DOHH2 (cell line): ENCODE measurements at regions not wholly inside any gene's neighbourhood (a gene's known extent, or its start where the extent isn't known, plus 50 kb on each side); places are given as distances from the start of the nearest gene placed in this dataset.

Experiments
- H3F3A ChIP-seq: fragments of 200-600 bp; sonication (generic), shearing (Covaris generic); 2 replicates; pipeline ENCODE4 v1.6.0; 2016; ENCODE audit warnings: antibody characterized with exemption, mild to moderate bottlenecking; ENCODE audit not compliant: control insufficient read depth, insufficient read depth
- H3K27ac ChIP-seq: fragments of 200-600 bp; sonication (generic); 2 replicates; pipeline ENCODE4 v1.5.1; 2014; ENCODE audit warnings: low read depth, mild to moderate bottlenecking, low read length, moderate library complexity
- H3K27me3 ChIP-seq: fragments of 200-600 bp; sonication (generic); 2 replicates; pipeline ENCODE4 v1.6.1; 2014; ENCODE audit warnings: mild to moderate bottlenecking, low read length, mixed read lengths; ENCODE audit not compliant: control insufficient read depth
- H3K36me3 ChIP-seq: fragments of 200-600 bp; sonication (generic); 2 replicates; pipeline ENCODE4 v1.6.1; 2014; ENCODE audit warnings: mild to moderate bottlenecking, low read length, moderate library complexity, mixed read lengths; ENCODE audit not compliant: control insufficient read depth
- H3K4me1 ChIP-seq: fragments of 200-600 bp; sonication (generic); 2 replicates; pipeline ENCODE4 v1.6.1; 2014; ENCODE audit warnings: mild to moderate bottlenecking, low read length, mixed read lengths; ENCODE audit not compliant: control insufficient read depth
- H3K4me2 ChIP-seq: fragments of 200-600 bp; sonication (generic); 2 replicates; pipeline ENCODE4 v1.6.0; 2014; ENCODE audit warnings: mild to moderate bottlenecking, low read length, moderate library complexity
- H3K4me3 ChIP-seq: fragments of 200-600 bp; sonication (generic); 2 replicates; pipeline ENCODE4 v1.5.1; 2014; ENCODE audit warnings: mild to moderate bottlenecking, low read length, mixed read lengths
- H3K79me2 ChIP-seq: fragments of 200-600 bp; sonication (generic); 2 replicates; pipeline ENCODE4 v1.6.1; 2014; ENCODE audit warnings: mild to moderate bottlenecking, low read length, mixed read lengths; ENCODE audit not compliant: control insufficient read depth
- H3K9me2 ChIP-seq: fragments of 200-600 bp; sonication (generic); replicated peaks from 2 replicates; pipeline ENCODE4 v1.6.1; 2014; ENCODE audit warnings: mild to moderate bottlenecking, low read length, mixed read lengths; ENCODE audit not compliant: control insufficient read depth
- H3K9me3 ChIP-seq: fragments of 200-600 bp; sonication (generic); 2 replicates; pipeline ENCODE4 v1.6.1; 2014; ENCODE audit warnings: antibody characterized with exemption, low read length, mixed read lengths; ENCODE audit not compliant: control insufficient read depth, insufficient read depth
- H4K20me1 ChIP-seq: fragments of 200-600 bp; sonication (generic); 2 replicates; pipeline ENCODE4 v1.6.0; 2014; ENCODE audit warnings: low read depth, mild to moderate bottlenecking, antibody characterized with exemption, low read length, moderate library complexity; ENCODE audit not compliant: control insufficient read depth, insufficient read depth
- EZH2phosphoT487 ChIP-seq: fragments of 200-600 bp; sonication (generic); IDR thresholded peaks from 2 replicates; pipeline ENCODE4 v1.6.1; 2017; ENCODE audit warnings: borderline replicate concordance, mild to moderate bottlenecking, antibody characterized with exemption, low read length, moderate library complexity, mixed read lengths
- TF ChIP-seq, protein P1 (sequence below): fragments of 200-600 bp; sonication (generic); IDR thresholded peaks from one replicate; pipeline ENCODE4 v1.5.1; 2014; ENCODE audit warnings: antibody characterized with exemption, mild to moderate bottlenecking, low read depth, low read length; ENCODE audit not compliant: poor library complexity, severe bottlenecking

DNA sequence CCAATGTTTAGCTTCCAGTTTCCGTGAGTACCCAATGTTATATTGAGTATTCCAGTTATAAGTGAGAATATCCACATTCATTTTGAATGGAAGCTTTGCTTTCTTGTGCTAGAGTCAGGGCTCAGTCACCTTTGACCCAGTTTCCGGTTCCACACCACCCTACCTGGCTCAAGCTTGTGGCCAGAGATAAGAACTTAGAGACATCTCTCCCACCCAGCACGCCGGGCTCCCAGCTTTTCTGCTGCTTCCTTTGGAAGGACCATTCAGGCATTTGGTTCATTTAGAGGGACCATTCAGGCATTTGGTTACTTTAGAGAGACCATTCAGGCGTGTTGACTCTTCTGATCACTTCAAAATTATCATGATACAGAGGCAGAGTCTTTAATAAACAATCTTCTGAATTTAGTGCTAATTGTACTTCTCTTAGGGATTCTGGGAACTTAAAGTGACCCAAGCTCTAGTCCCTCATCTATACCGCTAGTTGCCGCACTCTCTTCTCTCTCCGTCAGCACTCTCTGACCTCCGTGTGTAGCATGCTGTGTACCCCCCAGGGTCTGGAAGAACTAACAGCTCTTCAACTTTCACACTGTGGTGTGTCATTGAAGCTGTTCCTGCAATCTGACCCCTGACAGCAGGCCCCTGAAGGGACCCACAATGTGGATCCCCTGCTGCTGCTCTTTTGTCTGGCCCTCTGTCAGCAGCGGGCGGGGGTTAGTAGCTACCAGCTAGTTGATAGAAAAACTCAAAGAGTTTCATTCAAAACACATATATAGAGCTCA lies 943.1 kb downstream of the ARAP2 start:
- H3K4me2 ChIP-seq, result no peak overlapping the region

DNA sequence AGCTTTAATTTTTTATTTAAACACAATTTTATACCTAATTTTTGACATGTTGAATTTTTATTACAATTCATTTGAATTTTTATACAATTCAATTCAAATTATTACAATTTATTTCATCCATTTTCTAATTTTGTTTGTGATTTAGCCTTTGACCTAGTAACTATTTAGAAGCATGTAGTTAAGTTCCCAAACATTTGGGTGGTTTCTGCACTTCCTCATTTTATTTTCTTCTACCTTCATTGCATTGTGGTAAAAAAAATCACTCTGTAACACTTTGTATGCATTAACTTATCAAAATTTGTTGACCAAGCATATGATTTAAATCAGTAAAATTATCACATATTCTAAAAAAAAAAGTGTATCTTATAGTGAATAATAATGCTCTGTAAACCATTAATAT lies 928.9 kb downstream of the ARAP2 start:
- Histone ChIP-seq H3K36me3 (no peaks in the 10 kb centered on the region), H3K27ac (no peak overlapping the region), H3K4me2 (no peak overlapping the region), H3K9me2 (no peaks in the 10 kb centered on the region), H3K79me2 (no peaks in the 10 kb centered on the region), H3K4me3 (no peak overlapping the region), H3F3A (no peaks in the 10 kb centered on the region), H3K27me3 (no peaks in the 10 kb centered on the region), H4K20me1 (no peaks in the 10 kb centered on the region), H3K4me1 (no peaks in the 10 kb centered on the region), H3K9me3 (no peaks in the 10 kb centered on the region)
- no peak for TF ChIP-seq EZH2phosphoT487
- TF ChIP-seq, protein P1, sequence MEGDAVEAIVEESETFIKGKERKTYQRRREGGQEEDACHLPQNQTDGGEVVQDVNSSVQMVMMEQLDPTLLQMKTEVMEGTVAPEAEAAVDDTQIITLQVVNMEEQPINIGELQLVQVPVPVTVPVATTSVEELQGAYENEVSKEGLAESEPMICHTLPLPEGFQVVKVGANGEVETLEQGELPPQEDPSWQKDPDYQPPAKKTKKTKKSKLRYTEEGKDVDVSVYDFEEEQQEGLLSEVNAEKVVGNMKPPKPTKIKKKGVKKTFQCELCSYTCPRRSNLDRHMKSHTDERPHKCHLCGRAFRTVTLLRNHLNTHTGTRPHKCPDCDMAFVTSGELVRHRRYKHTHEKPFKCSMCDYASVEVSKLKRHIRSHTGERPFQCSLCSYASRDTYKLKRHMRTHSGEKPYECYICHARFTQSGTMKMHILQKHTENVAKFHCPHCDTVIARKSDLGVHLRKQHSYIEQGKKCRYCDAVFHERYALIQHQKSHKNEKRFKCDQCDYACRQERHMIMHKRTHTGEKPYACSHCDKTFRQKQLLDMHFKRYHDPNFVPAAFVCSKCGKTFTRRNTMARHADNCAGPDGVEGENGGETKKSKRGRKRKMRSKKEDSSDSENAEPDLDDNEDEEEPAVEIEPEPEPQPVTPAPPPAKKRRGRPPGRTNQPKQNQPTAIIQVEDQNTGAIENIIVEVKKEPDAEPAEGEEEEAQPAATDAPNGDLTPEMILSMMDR, result no peak

More for the DNA sequence above, 943.1 kb downstream of the ARAP2 start:
- Histone ChIP-seq H3K4me1 (no peaks in the 10 kb centered on the region), H3K4me3 (no peak overlapping the region), H3K27ac (no peak overlapping the region), H3K9me2 (no peaks in the 10 kb centered on the region), H4K20me1 (no peaks in the 10 kb centered on the region), H3K9me3 (no peaks in the 10 kb centered on the region), H3F3A (no peaks in the 10 kb centered on the region), H3K36me3 (no peaks in the 10 kb centered on the region), H3K79me2 (no peaks in the 10 kb centered on the region), H3K27me3 (no peaks in the 10 kb centered on the region)
- TF ChIP-seq, protein P1, result no peak
- no peak for TF ChIP-seq EZH2phosphoT487

DNA sequence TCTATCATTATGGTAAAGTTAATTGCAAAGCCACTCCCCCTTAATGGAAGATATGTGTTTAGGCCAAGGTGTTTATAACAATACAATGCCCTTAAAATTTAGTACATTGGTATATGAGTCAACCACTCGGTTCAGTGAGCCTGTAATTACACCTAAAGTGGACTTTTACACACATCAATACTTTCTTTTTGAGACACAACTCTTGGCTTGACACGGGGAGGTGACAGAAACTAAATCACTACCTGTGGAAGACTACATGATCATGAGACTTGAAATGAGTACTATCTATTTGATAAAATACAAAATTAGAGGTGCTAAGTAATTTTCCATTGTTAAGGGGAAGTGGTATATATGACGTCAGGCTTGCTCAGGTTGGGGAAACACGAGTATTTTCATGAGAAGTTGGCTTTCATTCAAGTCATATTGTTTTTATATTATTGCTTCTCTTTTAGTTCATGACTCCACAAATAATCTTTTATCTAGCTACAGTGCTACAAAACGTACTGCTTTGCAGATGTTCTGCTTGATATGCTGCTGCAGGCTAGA lies 918.3 kb downstream of the ARAP2 start:
- H3K4me2 ChIP-seq, result no peak overlapping the region
- H4K20me1 ChIP-seq, result no peaks in the 10 kb centered on the region
- H3K4me3 ChIP-seq, result no peak overlapping the region
- H3K79me2 ChIP-seq, result no peaks in the 10 kb centered on the region
- H3K27ac ChIP-seq, result no peak overlapping the region
- no peaks in the 10 kb centered on the region for H3K27me3 ChIP-seq
- H3K4me1 ChIP-seq, result no peaks in the 10 kb centered on the region
- H3K36me3 ChIP-seq, result no peaks in the 10 kb centered on the region
- no peaks in the 10 kb centered on the region for H3F3A ChIP-seq
- H3K9me2 ChIP-seq, result no peaks in the 10 kb centered on the region
- no peaks in the 10 kb centered on the region for H3K9me3 ChIP-seq
- no peak for TF ChIP-seq EZH2phosphoT487
- TF ChIP-seq, protein P1, result no peak
